ENCODE measurements at regions not wholly inside any gene's neighbourhood (a gene's known extent, or its start where the extent isn't known, plus 50 kb on each side); places are given as distances from the start of the nearest gene placed in this dataset.

DNA sequence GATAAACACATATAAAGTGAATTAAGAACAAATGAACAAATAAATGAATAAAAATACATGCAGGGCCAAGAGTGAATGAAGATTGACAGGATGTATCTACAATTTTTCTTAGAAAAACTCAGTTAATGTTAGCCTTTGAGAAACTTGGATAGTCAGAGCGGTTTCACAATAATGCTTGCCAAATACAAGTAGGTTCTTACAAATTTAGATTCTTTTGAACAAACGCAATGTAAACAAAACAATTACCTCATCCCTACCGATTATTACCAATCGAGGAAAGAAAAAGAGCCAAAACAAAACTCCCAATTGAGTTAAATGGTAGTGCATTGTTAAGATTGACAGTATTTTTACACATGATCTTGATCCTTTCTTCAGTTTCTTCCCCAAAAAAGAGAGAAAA, 176.9 kb upstream of the DEPDC1 start:
- TF ChIP-seq, protein P1, sequence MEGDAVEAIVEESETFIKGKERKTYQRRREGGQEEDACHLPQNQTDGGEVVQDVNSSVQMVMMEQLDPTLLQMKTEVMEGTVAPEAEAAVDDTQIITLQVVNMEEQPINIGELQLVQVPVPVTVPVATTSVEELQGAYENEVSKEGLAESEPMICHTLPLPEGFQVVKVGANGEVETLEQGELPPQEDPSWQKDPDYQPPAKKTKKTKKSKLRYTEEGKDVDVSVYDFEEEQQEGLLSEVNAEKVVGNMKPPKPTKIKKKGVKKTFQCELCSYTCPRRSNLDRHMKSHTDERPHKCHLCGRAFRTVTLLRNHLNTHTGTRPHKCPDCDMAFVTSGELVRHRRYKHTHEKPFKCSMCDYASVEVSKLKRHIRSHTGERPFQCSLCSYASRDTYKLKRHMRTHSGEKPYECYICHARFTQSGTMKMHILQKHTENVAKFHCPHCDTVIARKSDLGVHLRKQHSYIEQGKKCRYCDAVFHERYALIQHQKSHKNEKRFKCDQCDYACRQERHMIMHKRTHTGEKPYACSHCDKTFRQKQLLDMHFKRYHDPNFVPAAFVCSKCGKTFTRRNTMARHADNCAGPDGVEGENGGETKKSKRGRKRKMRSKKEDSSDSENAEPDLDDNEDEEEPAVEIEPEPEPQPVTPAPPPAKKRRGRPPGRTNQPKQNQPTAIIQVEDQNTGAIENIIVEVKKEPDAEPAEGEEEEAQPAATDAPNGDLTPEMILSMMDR (IDR thresholded peaks at IDR 0.05; ENCODE audit: unreplicated experiment), result no peak
- no peak for DNase-seq (ENCODE audit: low spot score in 2 of 2, unreplicated experiment in 2 of 2)
- no peaks in the 10 kb centered on the region for H3K4me1 Mint-ChIP-seq
- H3K36me3 Mint-ChIP-seq, result no peaks in the 10 kb centered on the region
- H3K9me3 Mint-ChIP-seq, result peaks cover 8% of the 10 kb centered on the region
- H3K27ac Mint-ChIP-seq, result no peak overlapping the region
- no peak overlapping the region for H3K4me3 Mint-ChIP-seq
- no peaks in the 10 kb centered on the region for H3K27me3 Mint-ChIP-seq (ENCODE audit: low read depth)

DNA sequence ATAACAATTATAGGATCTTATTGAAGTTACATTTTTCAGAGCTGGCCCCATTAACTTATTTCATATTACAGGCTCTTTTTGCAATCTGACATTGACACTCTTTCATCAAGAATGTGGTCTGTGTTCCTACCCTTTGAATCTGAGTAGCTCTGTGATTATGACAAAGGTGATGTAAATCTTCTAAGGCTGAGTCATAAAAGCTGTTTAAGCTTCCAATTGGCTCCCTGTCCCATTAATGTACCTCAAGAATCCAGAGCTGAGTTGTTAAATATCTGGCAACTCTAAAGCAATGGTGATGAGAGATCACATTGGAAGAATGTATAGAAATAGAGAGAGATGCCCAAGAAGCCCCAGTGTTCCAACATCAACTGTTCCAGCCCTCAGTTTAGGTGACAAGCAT, 178.5 kb upstream of the DEPDC1 start:
- Mint-ChIP-seq H3K4me3 (no peak overlapping the region), H3K27ac (no peak overlapping the region), H3K4me1 (no peaks in the 10 kb centered on the region), H3K9me3 (peaks cover 8% of the 10 kb centered on the region), H3K36me3 (no peaks in the 10 kb centered on the region), H3K27me3 (ENCODE audit: low read depth) (no peaks in the 10 kb centered on the region)
- TF ChIP-seq, protein P1 (IDR thresholded peaks at IDR 0.05; ENCODE audit: unreplicated experiment), result no peak
- DNase-seq (ENCODE audit: low spot score in 2 of 2, unreplicated experiment in 2 of 2), result no peak

DNA sequence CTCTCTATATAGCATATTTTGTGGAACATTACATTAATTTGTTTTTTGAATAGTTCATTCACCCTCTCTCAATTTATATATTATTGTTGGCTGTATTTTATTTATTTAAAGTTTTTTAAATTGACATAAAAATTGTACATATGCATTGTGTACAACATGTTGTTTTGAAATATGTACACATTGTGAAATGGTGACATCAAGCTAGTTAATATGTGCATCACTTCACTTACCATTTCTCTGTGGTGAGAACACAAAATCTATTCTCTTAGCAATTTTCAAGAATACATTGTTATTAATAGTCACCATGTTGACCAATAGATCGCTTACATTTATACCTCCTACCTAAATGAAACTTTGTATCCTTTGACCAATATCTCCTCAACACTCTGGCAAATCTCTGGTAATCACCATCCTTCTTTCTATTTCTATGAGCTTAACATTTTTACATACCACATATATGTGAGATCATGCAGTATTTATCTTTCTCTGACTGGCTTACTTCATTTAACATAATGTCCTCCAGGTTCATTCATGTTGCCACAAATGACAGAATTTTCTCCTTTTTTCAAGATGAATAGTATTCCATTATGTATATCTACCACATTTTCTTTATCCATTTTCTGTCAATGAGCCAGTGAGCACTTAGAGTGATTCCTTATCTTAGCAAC, 180.9 kb upstream of the DEPDC1 start:
- no peak for DNase-seq (ENCODE audit: low spot score in 2 of 2, unreplicated experiment in 2 of 2)
- Mint-ChIP-seq H3K4me1 (no peaks in the 10 kb centered on the region), H3K36me3 (no peaks in the 10 kb centered on the region), H3K4me3 (no peak overlapping the region), H3K27me3 (ENCODE audit: low read depth) (no peaks in the 10 kb centered on the region), H3K9me3 (peaks cover 8% of the 10 kb centered on the region), H3K27ac (no peak overlapping the region)
- TF ChIP-seq, protein P1 (IDR thresholded peaks at IDR 0.05; ENCODE audit: unreplicated experiment), result no peak

DNA sequence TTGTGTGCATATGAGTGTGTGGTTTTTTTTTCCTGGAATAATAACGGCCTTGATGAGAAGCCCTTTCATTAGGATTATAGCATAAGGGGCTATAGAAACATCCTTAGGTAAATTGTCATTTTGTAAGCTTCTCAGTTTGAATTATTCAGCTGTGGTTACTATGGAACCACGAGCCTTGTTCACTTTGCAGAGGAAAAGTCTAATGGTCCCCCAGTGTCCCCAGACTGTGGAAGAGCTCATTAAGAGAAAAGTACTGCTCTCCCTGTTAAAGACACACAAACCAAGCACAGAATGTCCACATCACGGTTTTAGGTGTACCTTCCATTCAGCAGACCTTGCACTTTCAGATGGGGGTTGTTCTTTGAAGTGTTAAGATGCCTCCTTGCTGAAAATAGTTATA, 199.3 kb upstream of the DEPDC1 start:
- Mint-ChIP-seq H3K36me3 (no peaks in the 10 kb centered on the region), H3K27me3 (ENCODE audit: low read depth) (peaks cover 1% of the 10 kb centered on the region), H3K9me3 (no peaks in the 10 kb centered on the region), H3K4me3 (no peak overlapping the region), H3K4me1 (no peaks in the 10 kb centered on the region), H3K27ac (no peak overlapping the region)
- no peak for DNase-seq (ENCODE audit: low spot score in 2 of 2, unreplicated experiment in 2 of 2)
- TF ChIP-seq, protein P1 (IDR thresholded peaks at IDR 0.05; ENCODE audit: unreplicated experiment), result no peak

DNA sequence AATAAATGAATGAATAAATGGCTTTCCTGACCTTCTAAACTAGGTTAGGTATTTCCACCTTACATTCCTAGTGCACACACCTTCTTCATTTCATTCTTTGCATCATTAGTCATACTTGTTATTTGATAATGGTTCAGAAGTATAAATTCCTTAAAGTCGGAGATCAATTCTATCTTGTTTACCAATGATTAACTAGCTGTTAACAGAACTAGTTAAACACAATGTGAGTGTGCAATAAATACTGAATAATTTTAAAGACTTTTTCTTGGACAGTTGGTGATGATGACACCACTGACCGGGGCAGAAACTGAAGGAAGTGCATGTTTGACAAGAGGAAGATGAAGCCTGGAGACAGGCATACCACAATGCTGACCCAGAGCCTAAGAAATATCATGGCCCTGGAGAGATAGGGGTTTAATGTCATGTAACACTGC, 207.1 kb upstream of the DEPDC1 start:
- Mint-ChIP-seq H3K9me3 (peaks cover 8% of the 10 kb centered on the region), H3K27me3 (ENCODE audit: low read depth) (no peaks in the 10 kb centered on the region), H3K27ac (no peak overlapping the region), H3K4me1 (no peaks in the 10 kb centered on the region), H3K4me3 (no peak overlapping the region), H3K36me3 (no peaks in the 10 kb centered on the region)
- TF ChIP-seq, protein P1 (IDR thresholded peaks at IDR 0.05; ENCODE audit: unreplicated experiment), result no peak
- no peak for DNase-seq (ENCODE audit: low spot score in 2 of 2, unreplicated experiment in 2 of 2)

Measured in mesothelial cell of epicardium (in vitro differentiated cells).